Neural cell (in vitro differentiated cells): ENCODE measurements at regions not wholly inside any gene's neighbourhood (a gene's known extent, or its start where the extent isn't known, plus 50 kb on each side); places are given as distances from the start of the nearest gene placed in this dataset.

Experiments used
- EP300 ChIP-seq: fragments of 450-650 bp; conservative IDR thresholded peaks from 2 replicates; pipeline ENCODE4 v1.6.1; 2014; ENCODE audit warnings: antibody characterized with exemption, mild to moderate bottlenecking, moderate library complexity; ENCODE audit not compliant: poor library complexity, severe bottlenecking
- EZH2 ChIP-seq: fragments of 200-600, 300-800 bp; shearing (Covaris generic), sonication (generic); IDR thresholded peaks from 2 replicates; pipeline ENCODE4 v1.6.1; 2014; ENCODE audit warnings: antibody characterized with exemption, low read length, borderline replicate concordance, mild to moderate bottlenecking; ENCODE audit not compliant: insufficient read depth, poor library complexity, severe bottlenecking
- POLR2AphosphoS5 ChIP-seq: IDR thresholded peaks from 2 replicates; pipeline ENCODE4 v1.6.1; 2012
- RAD21 ChIP-seq: fragments of 450-650 bp; conservative IDR thresholded peaks from 2 replicates; pipeline ENCODE4 v1.6.1; 2014; ENCODE audit warnings: antibody characterized with exemption, mild to moderate bottlenecking, moderate library complexity
- REST ChIP-seq: IDR thresholded peaks from 2 replicates; pipeline ENCODE4 v1.6.1; 2012; ENCODE audit warnings: borderline replicate concordance
- SMC3 ChIP-seq: fragments of 450-650 bp; conservative IDR thresholded peaks from 2 replicates; pipeline ENCODE4 v1.6.1; 2014; ENCODE audit warnings: antibody characterized with exemption, mild to moderate bottlenecking, moderate library complexity; ENCODE audit not compliant: poor library complexity
- TF ChIP-seq, protein P1 (sequence below): fragments of 450-650 bp; IDR thresholded peaks from 2 replicates; pipeline ENCODE4 v1.5.1; 2014; ENCODE audit warnings: antibody characterized with exemption, mild to moderate bottlenecking, moderate library complexity; ENCODE audit not compliant: poor library complexity, severe bottlenecking

GRCh38 chr4:141301216-141301615 is 80.5 kb downstream of the ZNF330 start:
- TF ChIP-seq SMC3 (no peak), EP300 (no peak), EZH2 (no peak), RAD21 (no peak), POLR2AphosphoS5 (no peak), REST (no peak)
- TF ChIP-seq, protein P1, sequence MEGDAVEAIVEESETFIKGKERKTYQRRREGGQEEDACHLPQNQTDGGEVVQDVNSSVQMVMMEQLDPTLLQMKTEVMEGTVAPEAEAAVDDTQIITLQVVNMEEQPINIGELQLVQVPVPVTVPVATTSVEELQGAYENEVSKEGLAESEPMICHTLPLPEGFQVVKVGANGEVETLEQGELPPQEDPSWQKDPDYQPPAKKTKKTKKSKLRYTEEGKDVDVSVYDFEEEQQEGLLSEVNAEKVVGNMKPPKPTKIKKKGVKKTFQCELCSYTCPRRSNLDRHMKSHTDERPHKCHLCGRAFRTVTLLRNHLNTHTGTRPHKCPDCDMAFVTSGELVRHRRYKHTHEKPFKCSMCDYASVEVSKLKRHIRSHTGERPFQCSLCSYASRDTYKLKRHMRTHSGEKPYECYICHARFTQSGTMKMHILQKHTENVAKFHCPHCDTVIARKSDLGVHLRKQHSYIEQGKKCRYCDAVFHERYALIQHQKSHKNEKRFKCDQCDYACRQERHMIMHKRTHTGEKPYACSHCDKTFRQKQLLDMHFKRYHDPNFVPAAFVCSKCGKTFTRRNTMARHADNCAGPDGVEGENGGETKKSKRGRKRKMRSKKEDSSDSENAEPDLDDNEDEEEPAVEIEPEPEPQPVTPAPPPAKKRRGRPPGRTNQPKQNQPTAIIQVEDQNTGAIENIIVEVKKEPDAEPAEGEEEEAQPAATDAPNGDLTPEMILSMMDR: no peak
